NCI-H146 treated with DMSO at 0.1 percent for 48 hours (cell line): ENCODE measurements at regions not wholly inside any gene's neighbourhood (a gene's known extent, or its start where the extent isn't known, plus 50 kb on each side); places are given as distances from the start of the nearest gene placed in this dataset.

Experiments
- DNase-seq: peaks from one replicate; lab custom pipeline; 2025; ENCODE audit not compliant: unreplicated experiment; lab: John Stamatoyannopoulos, UW

- DNase-seq = no peak
These were observed 52.0 kb upstream of the OSBPL8 start for GRCh38 chr12:76611533-76611932.

GRCh38 chr12:76614364-76614763 lies 54.8 kb upstream of the OSBPL8 start:
- no peak for DNase-seq

GRCh38 chr12:76618031-76618430 lies 58.5 kb upstream of the OSBPL8 start:
- DNase-seq = no peak

GRCh38 chr12:76621582-76622024 lies 62.0 kb upstream of the OSBPL8 start:
- peak; percentile 91 for DNase-seq

GRCh38 chr12:76622351-76622750 lies 62.8 kb upstream of the OSBPL8 start:
- DNase-seq = no peak

- no peak for DNase-seq
These were observed 63.3 kb upstream of the OSBPL8 start for GRCh38 chr12:76622915-76623314.

GRCh38 chr12:76623931-76624330 lies 64.4 kb upstream of the OSBPL8 start:
- DNase-seq = no peak

- no peak for DNase-seq
These were observed 68.0 kb upstream of the OSBPL8 start for GRCh38 chr12:76627346-76628135.

- no peak for DNase-seq
These were observed 69.2 kb upstream of the OSBPL8 start for GRCh38 chr12:76628745-76629144.

GRCh38 chr12:76631741-76632140 lies 72.2 kb upstream of the OSBPL8 start:
- no peak for DNase-seq

- no peak for DNase-seq
These were observed 73.8 kb upstream of the OSBPL8 start for GRCh38 chr12:76633415-76633814.

- DNase-seq = no peak
These were observed 74.6 kb upstream of the OSBPL8 start for GRCh38 chr12:76634133-76634532.

- no peak for DNase-seq
These were observed 76.6 kb upstream of the OSBPL8 start for GRCh38 chr12:76636121-76636692.

GRCh38 chr12:76637807-76638206 lies 78.2 kb upstream of the OSBPL8 start:
- no peak for DNase-seq

GRCh38 chr12:76639646-76640045 lies 80.1 kb upstream of the OSBPL8 start:
- no peak for DNase-seq

- DNase-seq = no peak
These were observed 81.5 kb upstream of the OSBPL8 start for GRCh38 chr12:76641073-76641472.

GRCh38 chr12:76641961-76642360 lies 82.4 kb upstream of the OSBPL8 start:
- DNase-seq = no peak

- DNase-seq = no peak
These were observed 83.9 kb upstream of the OSBPL8 start for GRCh38 chr12:76643438-76643837.

- no peak for DNase-seq
These were observed 85.4 kb upstream of the OSBPL8 start for GRCh38 chr12:76644950-76645349.

- no peak for DNase-seq
These were observed 86.4 kb upstream of the OSBPL8 start for GRCh38 chr12:76645934-76646333.

GRCh38 chr12:76646366-76646765 lies 86.8 kb upstream of the OSBPL8 start:
- no peak for DNase-seq

GRCh38 chr12:76649099-76649498 lies 89.5 kb upstream of the OSBPL8 start:
- DNase-seq = no peak

GRCh38 chr12:76652402-76652801 lies 92.8 kb upstream of the OSBPL8 start:
- DNase-seq = no peak
